ENCODE measurements at regions not wholly inside any gene's neighbourhood (a gene's known extent, or its start where the extent isn't known, plus 50 kb on each side); places are given as distances from the start of the nearest gene placed in this dataset.

DNA sequence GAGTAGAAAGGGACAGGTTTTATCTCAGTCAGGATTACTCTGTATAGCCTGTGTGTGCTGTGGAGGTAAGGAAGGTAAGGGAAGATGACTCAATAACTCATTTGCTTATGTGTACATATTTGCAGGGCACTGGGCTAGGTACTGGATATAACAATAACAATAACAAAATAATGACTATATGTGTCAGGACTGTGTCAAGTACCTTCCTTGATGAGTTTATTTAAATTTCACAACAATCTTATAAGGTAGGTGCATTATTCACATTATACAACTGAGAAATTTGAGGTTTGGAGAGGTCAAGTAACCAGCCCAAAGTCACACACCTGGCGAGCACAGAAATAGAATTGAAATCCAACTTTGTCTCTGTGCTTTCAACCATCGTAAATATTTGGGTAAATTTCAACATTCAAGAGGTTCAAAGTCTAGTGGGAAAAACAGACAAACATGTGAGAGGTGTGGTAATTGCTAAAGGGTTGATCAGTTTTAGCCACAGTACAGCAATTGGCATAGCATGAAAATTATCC is 131.8 kb downstream of the APIP start (continued):
- TF ChIP-seq PATZ1 (CRISPR knock-in tag; IDR thresholded peaks at IDR 0.05): no peak
- no peak for TF ChIP-seq HNRNPK (IDR thresholded peaks at IDR 0.05; ENCODE audit: low read depth, low read length, poor library complexity, severe bottlenecking)
- peak; percentile 90; the same call in 1 of the 2 replicates for TF ChIP-seq CHD4 (IDR thresholded peaks at IDR 0.05; ENCODE audit: borderline replicate concordance, low read length)
- TF ChIP-seq SOX6 (IDR thresholded peaks at IDR 0.05): no peak
- TF ChIP-seq SOX6 (CRISPR knock-in tag; IDR thresholded peaks at IDR 0.05): peak; percentile 82
- TF ChIP-seq TRIM22 (IDR thresholded peaks at IDR 0.05): no peak
- TF ChIP-seq ZNF616 (CRISPR knock-in tag; IDR thresholded peaks at IDR 0.05; ENCODE audit: low read depth): no peak
- peak; percentile 80 for TF ChIP-seq ISL2 (CRISPR knock-in tag; IDR thresholded peaks at IDR 0.05)
- TF ChIP-seq HDAC1 (CRISPR knock-in tag; IDR thresholded peaks at IDR 0.05): peak; percentile 28; the same call in 1 of the 2 replicates
- TF ChIP-seq ZGPAT (CRISPR knock-in tag; IDR thresholded peaks at IDR 0.05): no peak
- TF ChIP-seq TFAP4 (IDR thresholded peaks at IDR 0.05; ENCODE audit: borderline replicate concordance, low read depth): peak; percentile 53; the same call in 1 of the 2 replicates
- 0 out of 2 replicates have a peak, but pooled peaks have one; percentile 6 for TF ChIP-seq POGK (CRISPR knock-in tag; conservative IDR thresholded peaks at IDR 0.05)
- TF ChIP-seq, protein P1, sequence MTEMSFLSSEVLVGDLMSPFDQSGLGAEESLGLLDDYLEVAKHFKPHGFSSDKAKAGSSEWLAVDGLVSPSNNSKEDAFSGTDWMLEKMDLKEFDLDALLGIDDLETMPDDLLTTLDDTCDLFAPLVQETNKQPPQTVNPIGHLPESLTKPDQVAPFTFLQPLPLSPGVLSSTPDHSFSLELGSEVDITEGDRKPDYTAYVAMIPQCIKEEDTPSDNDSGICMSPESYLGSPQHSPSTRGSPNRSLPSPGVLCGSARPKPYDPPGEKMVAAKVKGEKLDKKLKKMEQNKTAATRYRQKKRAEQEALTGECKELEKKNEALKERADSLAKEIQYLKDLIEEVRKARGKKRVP (CRISPR knock-in tag; IDR thresholded peaks at IDR 0.05): peak in 1 of 2 experiments; percentile 55; a peak in 1 of 4 replicates
- TF ChIP-seq FOXP1 (IDR thresholded peaks at IDR 0.05): no peak
- TF ChIP-seq FOXP1 (CRISPR knock-in tag; IDR thresholded peaks at IDR 0.05): peak; percentile 77; the same call in 1 of the 2 replicates
- peak; percentile 13; the same call in 1 of the 2 replicates for TF ChIP-seq ZNF609 (CRISPR knock-in tag; IDR thresholded peaks at IDR 0.05; ENCODE audit: borderline replicate concordance)
